ENCODE measurements at regions not wholly inside any gene's neighbourhood (a gene's known extent, or its start where the extent isn't known, plus 50 kb on each side); places are given as distances from the start of the nearest gene placed in this dataset.

- peaks cover 11% of the 10 kb centered on the region for H3K27me3 ChIP-seq (ENCODE audit: low read depth, low read length)
- TF ChIP-seq CTCF (IDR thresholded peaks at IDR 0.05; ENCODE audit: low read depth, low read length) = no peak
- no peak for TF ChIP-seq EZH2phosphoT487 (IDR thresholded peaks at IDR 0.05; ENCODE audit: low read depth)
- H3K79me2 ChIP-seq (ENCODE audit: low read length) = no peaks in the 10 kb centered on the region
- H3K4me3 ChIP-seq (ENCODE audit: low read length) = no peak overlapping the region
- no peaks in the 10 kb centered on the region for H4K20me1 ChIP-seq (ENCODE audit: insufficient read depth, low read length)
- H3K9ac ChIP-seq (ENCODE audit: low read length) = no peak overlapping the region
- no peak overlapping the region for H3K27ac ChIP-seq (ENCODE audit: low read length)
- H2AFZ ChIP-seq (ENCODE audit: low read depth, low read length) = no peak overlapping the region
- H3K9me3 ChIP-seq (ENCODE audit: insufficient read depth, low read length) = no peaks in the 10 kb centered on the region
- H3K36me3 ChIP-seq (replicated peaks; ENCODE audit: low read depth, low read length) = no peaks in the 10 kb centered on the region
- H3K4me1 ChIP-seq (ENCODE audit: low read length) = no peaks in the 10 kb centered on the region
- no peak overlapping the region for H3K4me2 ChIP-seq (ENCODE audit: low read length)
These were observed 104.8 kb upstream of the SLC8A1 start for GRCh38 chr2:40556739-40557138.

- Histone ChIP-seq H4K20me1 (ENCODE audit: insufficient read depth, low read length) (no peaks in the 10 kb centered on the region), H2AFZ (ENCODE audit: low read depth, low read length) (no peak overlapping the region), H3K9ac (ENCODE audit: low read length) (no peak overlapping the region), H3K4me3 (ENCODE audit: low read length) (no peak overlapping the region), H3K36me3 (replicated peaks; ENCODE audit: low read depth, low read length) (no peaks in the 10 kb centered on the region), H3K27me3 (ENCODE audit: low read depth, low read length) (0 out of 2 replicates have a peak, but pooled peaks cover 2% of the 10 kb centered on the region), H3K27ac (ENCODE audit: low read length) (no peak overlapping the region), H3K79me2 (ENCODE audit: low read length) (no peaks in the 10 kb centered on the region), H3K9me3 (ENCODE audit: insufficient read depth, low read length) (no peaks in the 10 kb centered on the region), H3K4me2 (ENCODE audit: low read length) (no peak overlapping the region), H3K4me1 (ENCODE audit: low read length) (no peaks in the 10 kb centered on the region)
- TF ChIP-seq EZH2phosphoT487 (IDR thresholded peaks at IDR 0.05; ENCODE audit: low read depth) (no peak), CTCF (IDR thresholded peaks at IDR 0.05; ENCODE audit: low read depth, low read length) (no peak)
These were observed 106.9 kb upstream of the SLC8A1 start for GRCh38 chr2:40558761-40559160.

GRCh38 chr2:40559175-40559574 is 107.3 kb upstream of the SLC8A1 start:
- Histone ChIP-seq H3K4me2 (ENCODE audit: low read length) (no peak overlapping the region), H3K9ac (ENCODE audit: low read length) (no peak overlapping the region), H3K9me3 (ENCODE audit: insufficient read depth, low read length) (no peaks in the 10 kb centered on the region), H3K79me2 (ENCODE audit: low read length) (no peaks in the 10 kb centered on the region), H3K36me3 (replicated peaks; ENCODE audit: low read depth, low read length) (no peaks in the 10 kb centered on the region), H3K4me3 (ENCODE audit: low read length) (no peak overlapping the region), H4K20me1 (ENCODE audit: insufficient read depth, low read length) (no peaks in the 10 kb centered on the region), H3K4me1 (ENCODE audit: low read length) (no peaks in the 10 kb centered on the region), H2AFZ (ENCODE audit: low read depth, low read length) (no peak overlapping the region), H3K27ac (ENCODE audit: low read length) (no peak overlapping the region), H3K27me3 (ENCODE audit: low read depth, low read length) (no peaks in the 10 kb centered on the region)
- TF ChIP-seq EZH2phosphoT487 (IDR thresholded peaks at IDR 0.05; ENCODE audit: low read depth) = no peak
- TF ChIP-seq CTCF (IDR thresholded peaks at IDR 0.05; ENCODE audit: low read depth, low read length) = no peak

- no peak overlapping the region for H3K9ac ChIP-seq (ENCODE audit: low read length)
- no peak overlapping the region for H2AFZ ChIP-seq (ENCODE audit: low read depth, low read length)
- no peaks in the 10 kb centered on the region for H3K9me3 ChIP-seq (ENCODE audit: insufficient read depth, low read length)
- no peaks in the 10 kb centered on the region for H3K4me1 ChIP-seq (ENCODE audit: low read length)
- no peak overlapping the region for H3K4me3 ChIP-seq (ENCODE audit: low read length)
- no peak overlapping the region for H3K4me2 ChIP-seq (ENCODE audit: low read length)
- H3K27ac ChIP-seq (ENCODE audit: low read length) = no peak overlapping the region
- TF ChIP-seq CTCF (IDR thresholded peaks at IDR 0.05; ENCODE audit: low read depth, low read length) (no peak), EZH2phosphoT487 (IDR thresholded peaks at IDR 0.05; ENCODE audit: low read depth) (no peak)
- no peaks in the 10 kb centered on the region for H3K79me2 ChIP-seq (ENCODE audit: low read length)
- H4K20me1 ChIP-seq (ENCODE audit: insufficient read depth, low read length) = no peaks in the 10 kb centered on the region
- no peaks in the 10 kb centered on the region for H3K36me3 ChIP-seq (replicated peaks; ENCODE audit: low read depth, low read length)
- no peaks in the 10 kb centered on the region for H3K27me3 ChIP-seq (ENCODE audit: low read depth, low read length)
These were observed 112.3 kb upstream of the SLC8A1 start for GRCh38 chr2:40564184-40564583.
